H9 (cell line): ENCODE measurements at regions not wholly inside any gene's neighbourhood (a gene's known extent, or its start where the extent isn't known, plus 50 kb on each side); places are given as distances from the start of the nearest gene placed in this dataset.

ENCODE experiments used
- DNase-seq: peaks from one replicate; pipeline ENCODE4 v3.0.0-alpha.2; 2017
- H2AFZ ChIP-seq: one replicate; pipeline ENCODE4 v1.6.1; 2013; ENCODE audit warnings: mild to moderate bottlenecking, low read length, control low read depth, moderate library complexity
- H2AK5ac ChIP-seq: 2 replicates; pipeline ENCODE4 v1.6.1; 2013; ENCODE audit warnings: low read length, control low read depth, mixed read lengths; ENCODE audit not compliant: insufficient read length
- H2BK120ac ChIP-seq: one replicate; pipeline ENCODE4 v1.6.1; 2013; ENCODE audit warnings: low read depth, mild to moderate bottlenecking, low read length, control low read depth, inconsistent platforms; ENCODE audit not compliant: poor library complexity, severe bottlenecking
- H2BK12ac ChIP-seq: 2 replicates; pipeline ENCODE4 v1.6.1; 2013; ENCODE audit warnings: low read length, control low read depth, mixed read lengths, low read depth; ENCODE audit not compliant: insufficient read length
- H2BK15ac ChIP-seq: 2 replicates; pipeline ENCODE4 v1.6.1; 2013; ENCODE audit warnings: low read depth, low read length, control low read depth
- H2BK20ac ChIP-seq: one replicate; pipeline ENCODE4 v1.6.1; 2013; ENCODE audit warnings: low read depth, mild to moderate bottlenecking, low read length, control low read depth, inconsistent platforms; ENCODE audit not compliant: poor library complexity, severe bottlenecking
- H2BK5ac ChIP-seq: 2 replicates; pipeline ENCODE4 v1.6.1; 2013; ENCODE audit warnings: low read length, control low read depth, mixed read lengths; ENCODE audit not compliant: insufficient read length
- H3K14ac ChIP-seq: 2 replicates; pipeline ENCODE4 v1.6.1; 2013; ENCODE audit warnings: low read length, control low read depth; ENCODE audit not compliant: insufficient read depth
- H3K18ac ChIP-seq: 2 replicates; pipeline ENCODE4 v1.6.1; 2013; ENCODE audit warnings: low read depth, mild to moderate bottlenecking, mixed read lengths, low read length, control low read depth; ENCODE audit not compliant: insufficient read length
- H3K23ac ChIP-seq: 2 replicates; pipeline ENCODE4 v1.6.1; 2013; ENCODE audit warnings: low read length, control low read depth, mixed read lengths, low read depth; ENCODE audit not compliant: insufficient read length
- H3K23me2 ChIP-seq: 2 replicates; pipeline ENCODE4 v1.6.1; 2013; ENCODE audit warnings: low read depth, mild to moderate bottlenecking, mixed read lengths, low read length, control low read depth; ENCODE audit not compliant: insufficient read length, poor library complexity, severe bottlenecking
- H3K27ac ChIP-seq: 2 replicates; pipeline ENCODE4 v1.5.1; 2013; ENCODE audit warnings: low read length, control low read depth, mixed read lengths, low read depth; ENCODE audit not compliant: insufficient read length
- H3K27me3 ChIP-seq: 2 replicates; pipeline ENCODE4 v1.6.1; 2013; ENCODE audit warnings: low read length, control low read depth, inconsistent platforms; ENCODE audit not compliant: insufficient read depth
- H3K4ac ChIP-seq: 2 replicates; pipeline ENCODE4 v1.6.1; 2013; ENCODE audit warnings: low read depth, mild to moderate bottlenecking, control low read depth, inconsistent platforms, low read length, moderate library complexity
- H3K4me1 ChIP-seq: 2 replicates; pipeline ENCODE4 v1.6.1; 2013; ENCODE audit warnings: low read length, control low read depth, inconsistent platforms; ENCODE audit not compliant: insufficient read depth
- H3K4me2 ChIP-seq: 2 replicates; pipeline ENCODE4 v1.6.1; 2013; ENCODE audit warnings: low read length, control low read depth, mixed read lengths; ENCODE audit not compliant: insufficient read length, insufficient read depth
- H3K56ac ChIP-seq: 2 replicates; pipeline ENCODE4 v1.6.1; 2013; ENCODE audit warnings: low read depth, mild to moderate bottlenecking, mixed read lengths, low read length, control low read depth; ENCODE audit not compliant: insufficient read length
- H3K79me1 ChIP-seq: 2 replicates; pipeline ENCODE4 v1.6.1; 2013; ENCODE audit warnings: low read depth, mild to moderate bottlenecking, moderate library complexity, low read length, control low read depth, inconsistent platforms; ENCODE audit not compliant: insufficient read depth, poor library complexity, severe bottlenecking
- H3K79me2 ChIP-seq: 2 replicates; pipeline ENCODE4 v1.6.1; 2013; ENCODE audit warnings: low read length, control low read depth, inconsistent platforms; ENCODE audit not compliant: insufficient read depth
- H3K9ac ChIP-seq: 2 replicates; pipeline ENCODE4 v1.6.1; 2013; ENCODE audit warnings: low read length, control low read depth, mixed read lengths; ENCODE audit not compliant: insufficient read length; ENCODE audit errors: extremely low read depth
- H3K9me3 ChIP-seq: one replicate; pipeline ENCODE4 v1.6.1; 2013; ENCODE audit warnings: low read depth, low read length, inconsistent platforms; ENCODE audit not compliant: control insufficient read depth
- H3T11ph ChIP-seq: one replicate; pipeline ENCODE4 v1.6.1; 2013; ENCODE audit warnings: mild to moderate bottlenecking, low read length, control low read depth, inconsistent platforms
- H4K20me1 ChIP-seq: one replicate; pipeline ENCODE4 v1.6.1; 2013; ENCODE audit not compliant: control insufficient read depth, insufficient read length, insufficient read depth
- H4K5ac ChIP-seq: 2 replicates; pipeline ENCODE4 v1.6.1; 2013; ENCODE audit warnings: low read depth, mild to moderate bottlenecking, mixed read lengths, low read length, control low read depth; ENCODE audit not compliant: insufficient read length
- H4K8ac ChIP-seq: replicated peaks from 2 replicates; pipeline ENCODE4 v1.6.1; 2013; ENCODE audit warnings: low read length, control low read depth, mixed read lengths, low read depth; ENCODE audit not compliant: insufficient read length
- H4K91ac ChIP-seq: 2 replicates; pipeline ENCODE4 v1.6.1; 2013; ENCODE audit warnings: low read depth, mild to moderate bottlenecking, moderate library complexity, mixed read lengths, low read length, control low read depth; ENCODE audit not compliant: insufficient read length
- H3K27ac Mint-ChIP-seq, 3 experiments: 2 replicates in 2 of 3; 3 replicates in 1 of 3; pipeline ENCODE4 v1.8.0; 2020 to 2021; ENCODE audit warnings: mixed read lengths in 3 of 3, mild to moderate bottlenecking in 1 of 3, moderate library complexity in 1 of 3
- H3K27me3 Mint-ChIP-seq: 2 replicates; pipeline ENCODE4 v1.8.0; 2021; ENCODE audit warnings: low read depth, mild to moderate bottlenecking, moderate library complexity, mixed read lengths
- H3K36me3 Mint-ChIP-seq, 3 experiments: 2 replicates in 2 of 3; 3 replicates in 1 of 3; pipeline ENCODE4 v1.8.0; 2020 to 2021; ENCODE audit warnings: low read depth in 3 of 3, mixed read lengths in 3 of 3; ENCODE audit not compliant: insufficient read depth in 1 of 3
- H3K4me1 Mint-ChIP-seq, 2 experiments: 2 replicates each; pipeline ENCODE4 v1.8.0; 2020; ENCODE audit warnings: mixed read lengths in 2 of 2
- H3K4me3 Mint-ChIP-seq, 2 experiments: 2 replicates in 1 of 2; 3 replicates in 1 of 2; pipeline ENCODE4 v1.8.0; 2020 to 2021; ENCODE audit warnings: mild to moderate bottlenecking in 2 of 2, mixed read lengths in 2 of 2, moderate library complexity in 1 of 2
- H3K9me3 Mint-ChIP-seq, 2 experiments: 2 replicates in 1 of 2; 3 replicates in 1 of 2; pipeline ENCODE4 v1.8.0; 2020; ENCODE audit warnings: mild to moderate bottlenecking in 2 of 2, mixed read lengths in 2 of 2, moderate library complexity in 1 of 2
- CTCF ChIP-seq: fragments of 200-600 bp; sonication (generic); conservative IDR thresholded peaks from 3 replicates; pipeline ENCODE4 v1.8.0; 2021; ENCODE audit warnings: antibody characterized with exemption, mild to moderate bottlenecking
- WGBS: extraction: QIAGEN DNeasy Blood & Tissue Kit; methylation state at CpG from one replicate; pipeline ENCODE4 v1.1.7; 2013; ENCODE audit warnings: missing lambda C conversion rate, low lambda C conversion rate, mixed read lengths; ENCODE audit not compliant: insufficient read length; ENCODE audit errors: extremely low coverage; 5-methylcytosine and 5-hydroxymethylcytosine counted together

- H2AFZ ChIP-seq: no peak overlapping the region
- no peaks in the 10 kb centered on the region for H3K9me3 ChIP-seq
- no peak for DNase-seq
- no CpG with 5 or more reads among the region's 5 CpGs for WGBS
- no peak overlapping the region for H4K8ac ChIP-seq
- H3K4me1 Mint-ChIP-seq: peaks cover 0 to 3% of the 10 kb centered on the region in 2 experiments; a peak in 1 of 4 replicates
- no peak overlapping the region for H2BK120ac ChIP-seq
- H2AK5ac ChIP-seq: no peak overlapping the region
- no peaks in the 10 kb centered on the region for H3K79me1 ChIP-seq
- H3K36me3 Mint-ChIP-seq: no peaks in the 10 kb centered on the region
- no peak overlapping the region for H3K27ac Mint-ChIP-seq
- no peak overlapping the region for H3K23ac ChIP-seq
- no peak overlapping the region for H4K91ac ChIP-seq
- no peaks in the 10 kb centered on the region for H3K79me2 ChIP-seq
- no peaks in the 10 kb centered on the region for H3K9me3 Mint-ChIP-seq
- no peak for TF ChIP-seq CTCF
- no peak overlapping the region for H2BK15ac ChIP-seq
- H3K4ac ChIP-seq: no peak overlapping the region
- H2BK5ac ChIP-seq: no peak overlapping the region
- H3K4me1 ChIP-seq: no peaks in the 10 kb centered on the region; the same call in 1 of the 2 replicates
- no peak overlapping the region for H3K4me2 ChIP-seq
- no peak overlapping the region for H2BK20ac ChIP-seq
- H3K56ac ChIP-seq: no peak overlapping the region
- no peak overlapping the region for H3K14ac ChIP-seq
- no peaks in the 10 kb centered on the region for H3K23me2 ChIP-seq
- no peaks in the 10 kb centered on the region; the same call in 1 of the 2 replicates for H3K27me3 Mint-ChIP-seq
- no peak overlapping the region for H3K9ac ChIP-seq
- H3K27ac ChIP-seq: no peak overlapping the region
- H4K5ac ChIP-seq: no peak overlapping the region
- H3K27me3 ChIP-seq: no peaks in the 10 kb centered on the region
- no peak overlapping the region for H3K18ac ChIP-seq
- no peak overlapping the region for H3K4me3 Mint-ChIP-seq
- no peak overlapping the region for H3T11ph ChIP-seq
- H4K20me1 ChIP-seq: no peaks in the 10 kb centered on the region
- H2BK12ac ChIP-seq: no peak overlapping the region
These were observed 597.5 kb upstream of the KLF12 start for GRCh38 chr13:74731731-74732130.
